Bronchial epithelial cell (primary cell): ENCODE measurements at regions not wholly inside any gene's neighbourhood (a gene's known extent, or its start where the extent isn't known, plus 50 kb on each side); places are given as distances from the start of the nearest gene placed in this dataset.

ENCODE experiments used
- DNase-seq: peaks from one replicate; pipeline ENCODE4 v3.0.0-alpha.2; 2010; ENCODE audit warnings: low read depth
- FAIRE-seq: peaks from 2 replicates; lab custom pipeline; 2011; peaks lifted over from hg19 to GRCh38; lab: Jason Lieb, UNC
- H3K27me3 ChIP-seq: 2 replicates; pipeline ENCODE4 v1.5.1; 2011; ENCODE audit warnings: low read length; ENCODE audit not compliant: control insufficient read depth, insufficient read depth
- H3K36me3 ChIP-seq: 2 replicates; pipeline ENCODE4 v1.5.1; 2011; ENCODE audit warnings: low read length; ENCODE audit not compliant: control insufficient read depth, insufficient read depth
- H3K4me3 ChIP-seq: 2 replicates; pipeline ENCODE4 v1.5.1; 2011; ENCODE audit warnings: mild to moderate bottlenecking, low read depth, low read length, control low read depth
- TF ChIP-seq, protein P1 (sequence below): IDR thresholded peaks from 2 replicates; pipeline ENCODE4 v1.5.1; 2011; ENCODE audit warnings: mild to moderate bottlenecking, moderate library complexity, low read length, control low read depth, inconsistent platforms; ENCODE audit not compliant: insufficient read depth, severe bottlenecking

DNA sequence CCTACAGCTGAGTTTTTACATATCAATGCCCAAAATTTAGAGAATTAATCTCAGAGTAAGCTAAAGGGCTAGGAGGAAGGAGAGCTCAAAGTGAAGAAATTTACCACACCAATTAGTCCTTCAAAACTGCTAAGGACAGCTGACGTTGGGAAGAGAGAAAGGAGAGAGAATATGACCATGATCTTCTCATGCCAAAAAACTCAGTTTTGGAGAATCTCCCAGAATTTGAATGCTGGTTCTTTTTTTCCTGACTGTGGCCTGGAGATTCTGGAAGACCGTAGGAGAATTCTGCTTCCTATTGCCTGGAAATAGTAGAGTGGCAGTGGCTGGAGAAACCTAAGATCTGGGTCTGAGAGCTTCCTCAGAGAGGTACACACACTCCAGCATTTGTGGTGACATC is 834.4 kb upstream of the SLIT2 start:
- Histone ChIP-seq H3K36me3 (no peaks in the 10 kb centered on the region), H3K27me3 (no peaks in the 10 kb centered on the region), H3K4me3 (no peak overlapping the region)
- no peak for FAIRE-seq
- TF ChIP-seq, protein P1, sequence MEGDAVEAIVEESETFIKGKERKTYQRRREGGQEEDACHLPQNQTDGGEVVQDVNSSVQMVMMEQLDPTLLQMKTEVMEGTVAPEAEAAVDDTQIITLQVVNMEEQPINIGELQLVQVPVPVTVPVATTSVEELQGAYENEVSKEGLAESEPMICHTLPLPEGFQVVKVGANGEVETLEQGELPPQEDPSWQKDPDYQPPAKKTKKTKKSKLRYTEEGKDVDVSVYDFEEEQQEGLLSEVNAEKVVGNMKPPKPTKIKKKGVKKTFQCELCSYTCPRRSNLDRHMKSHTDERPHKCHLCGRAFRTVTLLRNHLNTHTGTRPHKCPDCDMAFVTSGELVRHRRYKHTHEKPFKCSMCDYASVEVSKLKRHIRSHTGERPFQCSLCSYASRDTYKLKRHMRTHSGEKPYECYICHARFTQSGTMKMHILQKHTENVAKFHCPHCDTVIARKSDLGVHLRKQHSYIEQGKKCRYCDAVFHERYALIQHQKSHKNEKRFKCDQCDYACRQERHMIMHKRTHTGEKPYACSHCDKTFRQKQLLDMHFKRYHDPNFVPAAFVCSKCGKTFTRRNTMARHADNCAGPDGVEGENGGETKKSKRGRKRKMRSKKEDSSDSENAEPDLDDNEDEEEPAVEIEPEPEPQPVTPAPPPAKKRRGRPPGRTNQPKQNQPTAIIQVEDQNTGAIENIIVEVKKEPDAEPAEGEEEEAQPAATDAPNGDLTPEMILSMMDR = no peak
- no peak for DNase-seq

DNA sequence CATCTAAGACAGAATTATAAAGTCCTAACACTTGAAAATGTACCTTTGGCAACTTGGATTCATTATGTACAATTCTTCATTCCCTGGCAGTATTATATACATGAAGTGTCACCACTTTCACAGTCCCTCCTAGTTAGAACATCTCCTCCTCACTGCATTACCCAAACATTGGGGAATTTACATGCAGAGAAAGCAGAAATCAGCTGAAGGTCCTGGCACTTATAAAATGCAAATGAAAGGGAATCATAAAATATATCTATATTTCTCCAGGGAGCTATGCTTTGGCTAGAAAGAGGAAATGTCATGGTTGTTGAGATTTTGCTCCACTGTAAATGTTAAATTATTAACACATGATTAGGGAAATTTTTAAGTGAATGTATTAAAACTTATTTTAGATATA is 835.6 kb upstream of the SLIT2 start:
- H3K27me3 ChIP-seq = no peaks in the 10 kb centered on the region
- DNase-seq (no peak), FAIRE-seq (no peak)
- TF ChIP-seq, protein P1 = no peak
- H3K36me3 ChIP-seq = no peaks in the 10 kb centered on the region
- no peak overlapping the region for H3K4me3 ChIP-seq

- H3K27me3 ChIP-seq = no peaks in the 10 kb centered on the region
- no peak overlapping the region for H3K4me3 ChIP-seq
- H3K36me3 ChIP-seq = no peaks in the 10 kb centered on the region
- TF ChIP-seq, protein P1 = no peak
- FAIRE-seq (no peak), DNase-seq (no peak)
Observed at GRCh38 chr4:19408490-19408889, 843.2 kb upstream of the SLIT2 start.

GRCh38 chr4:19406789-19407188 is 844.9 kb upstream of the SLIT2 start:
- FAIRE-seq (no peak), DNase-seq (no peak)
- Histone ChIP-seq H3K27me3 (no peaks in the 10 kb centered on the region), H3K36me3 (no peaks in the 10 kb centered on the region), H3K4me3 (no peak overlapping the region)
- TF ChIP-seq, protein P1 = no peak

- Histone ChIP-seq H3K27me3 (no peaks in the 10 kb centered on the region), H3K4me3 (no peak overlapping the region), H3K36me3 (no peaks in the 10 kb centered on the region)
- TF ChIP-seq, protein P1 = no peak
- no peak for DNase-seq
- no peak for FAIRE-seq
Observed at GRCh38 chr4:19403786-19404370, 847.8 kb upstream of the SLIT2 start.

GRCh38 chr4:19402581-19403065 is 849.1 kb upstream of the SLIT2 start:
- FAIRE-seq (no peak), DNase-seq (no peak)
- no peaks in the 10 kb centered on the region for H3K36me3 ChIP-seq
- H3K4me3 ChIP-seq = no peak overlapping the region
- TF ChIP-seq, protein P1 = no peak
- no peaks in the 10 kb centered on the region for H3K27me3 ChIP-seq
